Nephron progenitor cell (in vitro differentiated cells): ENCODE measurements at regions not wholly inside any gene's neighbourhood (a gene's known extent, or its start where the extent isn't known, plus 50 kb on each side); places are given as distances from the start of the nearest gene placed in this dataset.

Experiments used
- DNase-seq: peaks from one replicate; pipeline ENCODE4 v3.0.0; 2021
- H3K27ac Mint-ChIP-seq: 2 replicates; pipeline ENCODE4 v1.8.0; 2021; ENCODE audit warnings: mild to moderate bottlenecking, moderate library complexity, mixed read lengths
- H3K27me3 Mint-ChIP-seq: 2 replicates; pipeline ENCODE4 v1.8.0; 2021; ENCODE audit warnings: mild to moderate bottlenecking, low read depth, mixed read lengths; ENCODE audit not compliant: poor library complexity
- H3K36me3 Mint-ChIP-seq: 2 replicates; pipeline ENCODE4 v1.8.0; 2021; ENCODE audit warnings: low read depth, mixed read lengths
- H3K4me1 Mint-ChIP-seq: 2 replicates; pipeline ENCODE4 v1.8.0; 2021; ENCODE audit warnings: mixed read lengths
- H3K4me3 Mint-ChIP-seq: 2 replicates; pipeline ENCODE4 v1.8.0; 2021; ENCODE audit warnings: mild to moderate bottlenecking, moderate library complexity, mixed read lengths
- H3K9me3 Mint-ChIP-seq: 2 replicates; pipeline ENCODE4 v1.8.0; 2021; ENCODE audit warnings: mild to moderate bottlenecking, moderate library complexity, mixed read lengths
- TF ChIP-seq, protein P1 (sequence below): fragments of 200-600 bp; sonication (generic); IDR thresholded peaks from 2 replicates; pipeline ENCODE4 v1.5.0; 2021; ENCODE audit warnings: antibody characterized with exemption

- H3K9me3 Mint-ChIP-seq, result no peaks in the 10 kb centered on the region
- DNase-seq, result no peak
- TF ChIP-seq, protein P1, sequence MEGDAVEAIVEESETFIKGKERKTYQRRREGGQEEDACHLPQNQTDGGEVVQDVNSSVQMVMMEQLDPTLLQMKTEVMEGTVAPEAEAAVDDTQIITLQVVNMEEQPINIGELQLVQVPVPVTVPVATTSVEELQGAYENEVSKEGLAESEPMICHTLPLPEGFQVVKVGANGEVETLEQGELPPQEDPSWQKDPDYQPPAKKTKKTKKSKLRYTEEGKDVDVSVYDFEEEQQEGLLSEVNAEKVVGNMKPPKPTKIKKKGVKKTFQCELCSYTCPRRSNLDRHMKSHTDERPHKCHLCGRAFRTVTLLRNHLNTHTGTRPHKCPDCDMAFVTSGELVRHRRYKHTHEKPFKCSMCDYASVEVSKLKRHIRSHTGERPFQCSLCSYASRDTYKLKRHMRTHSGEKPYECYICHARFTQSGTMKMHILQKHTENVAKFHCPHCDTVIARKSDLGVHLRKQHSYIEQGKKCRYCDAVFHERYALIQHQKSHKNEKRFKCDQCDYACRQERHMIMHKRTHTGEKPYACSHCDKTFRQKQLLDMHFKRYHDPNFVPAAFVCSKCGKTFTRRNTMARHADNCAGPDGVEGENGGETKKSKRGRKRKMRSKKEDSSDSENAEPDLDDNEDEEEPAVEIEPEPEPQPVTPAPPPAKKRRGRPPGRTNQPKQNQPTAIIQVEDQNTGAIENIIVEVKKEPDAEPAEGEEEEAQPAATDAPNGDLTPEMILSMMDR, result no peak
- no peak overlapping the region for H3K27ac Mint-ChIP-seq
- H3K4me3 Mint-ChIP-seq, result no peak overlapping the region
- no peaks in the 10 kb centered on the region for H3K36me3 Mint-ChIP-seq
- H3K27me3 Mint-ChIP-seq, result peaks cover 2% of the 10 kb centered on the region
- no peaks in the 10 kb centered on the region for H3K4me1 Mint-ChIP-seq
Measured at GRCh38 chr1:216788671-216789070, 65.4 kb upstream of the ESRRG start.

DNA sequence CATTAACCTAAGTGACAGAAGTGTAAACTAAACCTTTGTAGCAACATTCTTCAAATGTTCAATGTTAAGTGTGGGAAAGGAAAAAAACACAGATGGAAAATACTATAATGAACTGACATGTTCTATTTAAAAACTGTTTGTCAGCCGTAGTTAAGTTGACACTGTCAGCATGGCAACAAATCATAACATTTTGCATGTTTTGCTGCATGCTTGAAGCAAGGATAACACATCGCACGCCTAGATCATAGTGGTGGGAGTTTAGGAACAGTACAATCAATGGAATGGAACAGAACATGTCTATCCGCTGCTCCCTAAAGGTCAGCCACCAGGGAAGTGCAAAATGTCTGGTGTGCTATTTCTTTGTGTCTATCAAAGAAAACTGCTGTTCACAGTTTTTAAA lies 62.5 kb upstream of the ESRRG start:
- DNase-seq, result no peak
- TF ChIP-seq, protein P1, result no peak
- Mint-ChIP-seq H3K9me3 (no peaks in the 10 kb centered on the region), H3K27ac (no peak overlapping the region), H3K4me1 (no peaks in the 10 kb centered on the region), H3K27me3 (peaks cover 7% of the 10 kb centered on the region), H3K4me3 (no peak overlapping the region), H3K36me3 (no peaks in the 10 kb centered on the region)

GRCh38 chr1:216785221-216785620 lies 62.0 kb upstream of the ESRRG start:
- no peaks in the 10 kb centered on the region for H3K36me3 Mint-ChIP-seq
- no peak for DNase-seq
- H3K9me3 Mint-ChIP-seq, result no peaks in the 10 kb centered on the region
- TF ChIP-seq, protein P1, result no peak
- no peaks in the 10 kb centered on the region for H3K4me1 Mint-ChIP-seq
- H3K27me3 Mint-ChIP-seq, result peaks cover 7% of the 10 kb centered on the region
- no peak overlapping the region for H3K27ac Mint-ChIP-seq
- no peak overlapping the region for H3K4me3 Mint-ChIP-seq

GRCh38 chr1:216779686-216780085 lies 56.5 kb upstream of the ESRRG start:
- H3K27ac Mint-ChIP-seq, result no peak overlapping the region

DNA sequence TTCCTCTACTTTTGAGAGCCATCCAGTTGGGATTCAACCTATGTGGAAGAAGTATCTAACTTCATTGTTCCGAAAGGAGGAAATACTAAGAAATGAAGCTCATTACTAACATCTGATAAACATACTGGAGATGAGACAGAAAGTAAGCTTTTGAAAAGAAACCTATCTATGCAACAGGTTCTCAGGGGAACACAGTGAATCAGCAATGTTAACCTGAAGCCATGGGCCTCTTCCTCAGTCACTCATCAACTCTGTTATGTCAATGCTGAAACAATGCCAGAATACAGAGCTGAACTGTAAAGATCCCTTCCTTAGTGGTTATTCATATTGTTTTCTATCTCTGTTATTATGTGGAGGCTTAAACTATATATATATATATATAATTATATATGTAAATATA lies 55.5 kb upstream of the ESRRG start:
- Mint-ChIP-seq H3K36me3 (no peaks in the 10 kb centered on the region), H3K4me1 (no peaks in the 10 kb centered on the region), H3K27me3 (peaks cover 4% of the 10 kb centered on the region), H3K4me3 (no peak overlapping the region), H3K27ac (no peak overlapping the region), H3K9me3 (no peaks in the 10 kb centered on the region)
- TF ChIP-seq, protein P1, result no peak
- DNase-seq, result no peak

More at GRCh38 chr1:216779686-216780085, 56.5 kb upstream of the ESRRG start:
- H3K4me3 Mint-ChIP-seq, result no peak overlapping the region
- no peak for DNase-seq
- H3K27me3 Mint-ChIP-seq, result peaks cover 4% of the 10 kb centered on the region
- TF ChIP-seq, protein P1, result no peak
- no peaks in the 10 kb centered on the region for H3K36me3 Mint-ChIP-seq
- no peaks in the 10 kb centered on the region for H3K4me1 Mint-ChIP-seq
- H3K9me3 Mint-ChIP-seq, result no peaks in the 10 kb centered on the region

- no peak overlapping the region for H3K4me3 Mint-ChIP-seq
- TF ChIP-seq, protein P1, result no peak
- no peaks in the 10 kb centered on the region for H3K9me3 Mint-ChIP-seq
- H3K4me1 Mint-ChIP-seq, result no peaks in the 10 kb centered on the region
- DNase-seq, result no peak
- no peaks in the 10 kb centered on the region for H3K27me3 Mint-ChIP-seq
- H3K36me3 Mint-ChIP-seq, result no peaks in the 10 kb centered on the region
- H3K27ac Mint-ChIP-seq, result no peak overlapping the region
Measured at GRCh38 chr1:216777148-216777547, 53.9 kb upstream of the ESRRG start.
